Muscle layer of colon (tissue), 2 donors: ENCODE measurements at regions not wholly inside any gene's neighbourhood (a gene's known extent, or its start where the extent isn't known, plus 50 kb on each side); places are given as distances from the start of the nearest gene placed in this dataset.

Source experiments
- H3K27ac ChIP-seq: one replicate; pipeline ENCODE4 v1.7.0; 2013; ENCODE audit warnings: low read depth, mild to moderate bottlenecking, low read length, moderate library complexity
- H3K27me3 ChIP-seq, 2 donors: one replicate each; pipeline ENCODE4 v1.7.0; 2013; ENCODE audit warnings: low read length in 2 of 2, mild to moderate bottlenecking in 2 of 2; ENCODE audit not compliant: insufficient read depth in 2 of 2, control insufficient read depth in 1 of 2
- H3K36me3 ChIP-seq: one replicate; pipeline ENCODE4 v1.7.0; 2013; ENCODE audit warnings: mild to moderate bottlenecking, low read length; ENCODE audit not compliant: insufficient read depth
- H3K4me1 ChIP-seq: one replicate; pipeline ENCODE4 v1.7.0; 2013; ENCODE audit warnings: mild to moderate bottlenecking, low read length; ENCODE audit not compliant: insufficient read depth
- H3K4me3 ChIP-seq, 2 donors: one replicate each; pipeline ENCODE4 v1.7.0; 2013; ENCODE audit warnings: low read length in 2 of 2, low read depth in 1 of 2, mild to moderate bottlenecking in 1 of 2, moderate library complexity in 1 of 2
- H3K9ac ChIP-seq: one replicate; pipeline ENCODE4 v1.7.0; 2013; ENCODE audit warnings: low read length
- H3K9me3 ChIP-seq: one replicate; pipeline ENCODE4 v1.7.0; 2013; ENCODE audit warnings: mild to moderate bottlenecking, low read length
- donor health status: abdominal sarcoma.
- donor health status: Adenocarcinoma of cecum.

GRCh38 chr3:105923140-105923539 lies 54.3 kb upstream of the CBLB start:
- no peak overlapping the region for H3K9ac ChIP-seq
- H3K36me3 ChIP-seq: no peaks in the 10 kb centered on the region
- no peak overlapping the region for H3K27ac ChIP-seq
- no peaks in the 10 kb centered on the region for H3K9me3 ChIP-seq
- H3K4me1 ChIP-seq: no peaks in the 10 kb centered on the region
- no peaks in the 10 kb centered on the region for H3K27me3 ChIP-seq
- H3K4me3 ChIP-seq: no peak overlapping the region

GRCh38 chr3:105927741-105928140 lies 58.9 kb upstream of the CBLB start:
- Histone ChIP-seq H3K9me3 (no peaks in the 10 kb centered on the region), H3K4me3 (no peak overlapping the region), H3K36me3 (no peaks in the 10 kb centered on the region), H3K27me3 (no peaks in the 10 kb centered on the region), H3K27ac (no peak overlapping the region), H3K9ac (no peak overlapping the region), H3K4me1 (no peaks in the 10 kb centered on the region)

- Histone ChIP-seq H3K9me3 (no peaks in the 10 kb centered on the region), H3K36me3 (no peaks in the 10 kb centered on the region), H3K4me3 (no peak overlapping the region), H3K4me1 (no peaks in the 10 kb centered on the region), H3K9ac (no peak overlapping the region), H3K27me3 (no peaks in the 10 kb centered on the region), H3K27ac (no peak overlapping the region)
These were observed 61.9 kb upstream of the CBLB start for GRCh38 chr3:105930733-105931132.

GRCh38 chr3:105931500-105931899 lies 62.7 kb upstream of the CBLB start:
- no peak overlapping the region for H3K4me3 ChIP-seq
- no peaks in the 10 kb centered on the region for H3K9me3 ChIP-seq
- no peak overlapping the region for H3K27ac ChIP-seq
- H3K4me1 ChIP-seq: no peaks in the 10 kb centered on the region
- no peak overlapping the region for H3K9ac ChIP-seq
- H3K36me3 ChIP-seq: no peaks in the 10 kb centered on the region
- H3K27me3 ChIP-seq: no peaks in the 10 kb centered on the region

GRCh38 chr3:105933871-105934270 lies 65.1 kb upstream of the CBLB start:
- Histone ChIP-seq H3K4me1 (peaks cover 8% of the 10 kb centered on the region), H3K27me3 (no peaks in the 10 kb centered on the region), H3K9ac (no peak overlapping the region), H3K36me3 (no peaks in the 10 kb centered on the region), H3K4me3 (no peak overlapping the region), H3K27ac (no peak overlapping the region), H3K9me3 (no peaks in the 10 kb centered on the region)

GRCh38 chr3:105938101-105938500 lies 69.3 kb upstream of the CBLB start:
- H3K9me3 ChIP-seq: no peaks in the 10 kb centered on the region
- H3K27me3 ChIP-seq: no peaks in the 10 kb centered on the region
- H3K4me3 ChIP-seq: peak overlapping the region; percentile 11 to 24
- no peak overlapping the region for H3K27ac ChIP-seq
- H3K9ac ChIP-seq: no peak overlapping the region
- H3K4me1 ChIP-seq: peaks cover 14% of the 10 kb centered on the region
- H3K36me3 ChIP-seq: no peaks in the 10 kb centered on the region

- Histone ChIP-seq H3K27me3 (no peaks in the 10 kb centered on the region), H3K4me3 (no peak overlapping the region), H3K27ac (no peak overlapping the region), H3K4me1 (peaks cover 14% of the 10 kb centered on the region), H3K9me3 (no peaks in the 10 kb centered on the region), H3K36me3 (no peaks in the 10 kb centered on the region), H3K9ac (no peak overlapping the region)
These were observed 70.0 kb upstream of the CBLB start for GRCh38 chr3:105938806-105939205.

GRCh38 chr3:105944276-105944675 lies 75.5 kb upstream of the CBLB start:
- no peak overlapping the region for H3K4me3 ChIP-seq

GRCh38 chr3:105944721-105945120 lies 75.9 kb upstream of the CBLB start:
- H3K4me3 ChIP-seq: no peak overlapping the region

More at GRCh38 chr3:105944276-105944675, 75.5 kb upstream of the CBLB start:
- no peaks in the 10 kb centered on the region for H3K27me3 ChIP-seq
- H3K9me3 ChIP-seq: no peaks in the 10 kb centered on the region
- H3K4me1 ChIP-seq: peaks cover 1% of the 10 kb centered on the region
- no peak overlapping the region for H3K27ac ChIP-seq
- H3K36me3 ChIP-seq: no peaks in the 10 kb centered on the region
- no peak overlapping the region for H3K9ac ChIP-seq

GRCh38 chr3:105948101-105948500 lies 79.3 kb upstream of the CBLB start:
- no peak overlapping the region for H3K9ac ChIP-seq
- no peak overlapping the region for H3K4me3 ChIP-seq
- H3K36me3 ChIP-seq: no peaks in the 10 kb centered on the region
- peaks cover 8% of the 10 kb centered on the region for H3K4me1 ChIP-seq
- H3K27me3 ChIP-seq: no peaks in the 10 kb centered on the region
- no peak overlapping the region for H3K27ac ChIP-seq
- no peaks in the 10 kb centered on the region for H3K9me3 ChIP-seq

More at GRCh38 chr3:105944721-105945120, 75.9 kb upstream of the CBLB start:
- H3K4me1 ChIP-seq: no peaks in the 10 kb centered on the region
- H3K36me3 ChIP-seq: no peaks in the 10 kb centered on the region
- no peaks in the 10 kb centered on the region for H3K27me3 ChIP-seq
- H3K9me3 ChIP-seq: no peaks in the 10 kb centered on the region
- no peak overlapping the region for H3K27ac ChIP-seq
- H3K9ac ChIP-seq: no peak overlapping the region

- H3K9me3 ChIP-seq: no peaks in the 10 kb centered on the region
- H3K36me3 ChIP-seq: no peaks in the 10 kb centered on the region
- no peak overlapping the region for H3K9ac ChIP-seq
- H3K4me1 ChIP-seq: peaks cover 8% of the 10 kb centered on the region
- no peaks in the 10 kb centered on the region for H3K27me3 ChIP-seq
- no peak overlapping the region for H3K27ac ChIP-seq
- H3K4me3 ChIP-seq: no peak overlapping the region
These were observed 82.2 kb upstream of the CBLB start for GRCh38 chr3:105950881-105951600.

GRCh38 chr3:105953831-105954230 lies 85.0 kb upstream of the CBLB start:
- H3K36me3 ChIP-seq: no peaks in the 10 kb centered on the region

More at GRCh38 chr3:105953831-105954230, 85.0 kb upstream of the CBLB start:
- H3K27ac ChIP-seq: no peak overlapping the region
- H3K4me3 ChIP-seq: no peak overlapping the region
- H3K4me1 ChIP-seq: peaks cover 8% of the 10 kb centered on the region
- no peaks in the 10 kb centered on the region for H3K9me3 ChIP-seq
- H3K27me3 ChIP-seq: no peaks in the 10 kb centered on the region
- H3K9ac ChIP-seq: no peak overlapping the region
